Upper lobe of right lung (tissue), 1 donor: ENCODE measurements at regions not wholly inside any gene's neighbourhood (a gene's known extent, or its start where the extent isn't known, plus 50 kb on each side); places are given as distances from the start of the nearest gene placed in this dataset.

Source experiments
- ATAC-seq: fragments of 200-7000 bp; cut with Tn5 transposase; one replicate; pipeline ENCODE4 v1.9.1; 2020; ENCODE audit warnings: mild to moderate bottlenecking, moderate library complexity
- DNase-seq: peaks from one replicate; pipeline ENCODE4 v3.0.0-alpha.2; 2020
- H3K27ac ChIP-seq: fragments of 200-600 bp; one replicate; pipeline ENCODE4 v1.8.0; 2022
- H3K27me3 ChIP-seq: fragments of 200-600 bp; one replicate; pipeline ENCODE4 v1.8.0; 2022; ENCODE audit warnings: mild to moderate bottlenecking
- H3K36me3 ChIP-seq: fragments of 200-600 bp; one replicate; pipeline ENCODE4 v1.8.0; 2022
- H3K4me1 ChIP-seq: fragments of 200-600 bp; one replicate; pipeline ENCODE4 v1.8.0; 2022
- H3K4me3 ChIP-seq: fragments of 200-600 bp; one replicate; pipeline ENCODE4 v1.8.0; 2022; ENCODE audit warnings: mild to moderate bottlenecking
- H3K9me3 ChIP-seq: fragments of 200-600 bp; one replicate; pipeline ENCODE4 v1.8.0; 2022
- CTCF ChIP-seq: fragments of 200-600 bp; IDR thresholded peaks from one replicate; pipeline ENCODE4 v1.8.0; 2022; ENCODE audit warnings: antibody characterized with exemption
- intact Hi-C: fragments of 100-400 bp; cut with DNase I; formaldehyde crosslinking; loops from one replicate; pipeline ENCODE4 v1.11.0; 2022
- donor health status: DM: no; HTN: yes; CAD: no; lungs with severe emphysema.

GRCh38 chr11:92111287-92111686 lies 113.3 kb upstream of the FAT3 start:
- no peaks in the 10 kb centered on the region for H3K36me3 ChIP-seq
- TF ChIP-seq CTCF = no peak
- H3K4me3 ChIP-seq = no peak overlapping the region
- H3K27ac ChIP-seq = no peak overlapping the region
- no peaks in the 10 kb centered on the region for H3K4me1 ChIP-seq
- intact Hi-C loops = no loop called here
- no peaks in the 10 kb centered on the region for H3K9me3 ChIP-seq
- ATAC-seq = no peak
- no peaks in the 10 kb centered on the region for H3K27me3 ChIP-seq
- DNase-seq = no peak

DNA sequence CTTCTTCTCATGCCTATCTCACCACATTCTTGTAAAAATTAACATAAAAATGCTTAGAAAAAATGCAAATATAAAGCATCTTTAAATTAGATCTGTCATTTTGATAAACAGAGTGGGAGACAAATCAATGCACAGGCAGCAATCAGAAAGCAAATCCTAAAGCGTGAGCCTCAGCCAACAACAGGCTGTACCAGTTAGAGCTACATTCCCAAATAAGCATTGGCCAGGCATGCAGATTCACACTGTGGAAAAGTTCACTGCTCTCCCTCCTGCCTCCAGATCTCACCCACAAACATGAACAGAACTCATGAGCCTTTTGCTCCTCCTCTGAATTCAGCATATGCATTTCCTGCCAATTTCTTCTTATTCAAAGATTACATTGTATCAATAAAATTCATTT lies 115.2 kb upstream of the FAT3 start:
- Histone ChIP-seq H3K27ac (no peak overlapping the region), H3K4me1 (no peaks in the 10 kb centered on the region), H3K27me3 (no peaks in the 10 kb centered on the region), H3K9me3 (no peaks in the 10 kb centered on the region), H3K4me3 (no peak overlapping the region), H3K36me3 (no peaks in the 10 kb centered on the region)
- DNase-seq = no peak
- intact Hi-C loops = no loop called here
- ATAC-seq = no peak
- no peak for TF ChIP-seq CTCF

GRCh38 chr11:92107331-92107730 lies 117.3 kb upstream of the FAT3 start:
- intact Hi-C loops = no loop called here
- no peak for TF ChIP-seq CTCF
- no peak for DNase-seq
- Histone ChIP-seq H3K27ac (no peak overlapping the region), H3K9me3 (no peaks in the 10 kb centered on the region), H3K36me3 (no peaks in the 10 kb centered on the region), H3K27me3 (no peaks in the 10 kb centered on the region), H3K4me1 (no peaks in the 10 kb centered on the region), H3K4me3 (no peak overlapping the region)
- ATAC-seq = no peak

DNA sequence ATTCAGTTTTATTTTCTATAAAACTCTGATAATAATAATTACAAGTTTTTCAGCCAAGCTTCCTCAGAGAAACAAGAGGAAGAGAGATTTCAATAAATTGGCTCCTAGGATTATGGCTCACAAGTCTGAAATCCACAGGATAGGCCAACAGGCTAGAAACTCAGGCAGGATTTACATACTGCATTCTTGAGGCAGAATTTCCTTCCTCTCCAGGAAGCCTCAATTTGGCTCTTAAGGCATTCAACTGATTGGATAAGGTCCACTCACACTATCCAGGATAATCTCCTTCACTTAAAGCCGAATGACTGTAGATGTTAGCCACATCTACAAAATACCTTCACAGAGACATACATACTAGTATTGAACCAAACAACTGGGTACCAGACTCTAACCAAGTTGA lies 120.3 kb upstream of the FAT3 start:
- Histone ChIP-seq H3K36me3 (no peaks in the 10 kb centered on the region), H3K27me3 (no peaks in the 10 kb centered on the region), H3K27ac (no peak overlapping the region), H3K4me1 (no peaks in the 10 kb centered on the region), H3K4me3 (no peak overlapping the region), H3K9me3 (no peaks in the 10 kb centered on the region)
- ATAC-seq (no peak), DNase-seq (no peak)
- no peak for TF ChIP-seq CTCF
- intact Hi-C loops = no loop called here

- no peak for DNase-seq
- H3K27ac ChIP-seq = no peak overlapping the region
- no peaks in the 10 kb centered on the region for H3K36me3 ChIP-seq
- no peak for ATAC-seq
- H3K27me3 ChIP-seq = no peaks in the 10 kb centered on the region
- no peak overlapping the region for H3K4me3 ChIP-seq
- intact Hi-C loops = no loop called here
- H3K4me1 ChIP-seq = no peaks in the 10 kb centered on the region
- H3K9me3 ChIP-seq = no peaks in the 10 kb centered on the region
- TF ChIP-seq CTCF = no peak
These were observed 122.7 kb upstream of the FAT3 start for GRCh38 chr11:92101920-92102319.

GRCh38 chr11:92099183-92099582 lies 125.4 kb upstream of the FAT3 start:
- no peak overlapping the region for H3K4me3 ChIP-seq
- TF ChIP-seq CTCF = no peak
- no peak overlapping the region for H3K27ac ChIP-seq
- H3K36me3 ChIP-seq = no peaks in the 10 kb centered on the region
- intact Hi-C loops = no loop called here
- H3K9me3 ChIP-seq = no peaks in the 10 kb centered on the region
- ATAC-seq (no peak), DNase-seq (no peak)
- H3K4me1 ChIP-seq = no peaks in the 10 kb centered on the region
- H3K27me3 ChIP-seq = no peaks in the 10 kb centered on the region
